ENCODE measurements at regions not wholly inside any gene's neighbourhood (a gene's known extent, or its start where the extent isn't known, plus 50 kb on each side); places are given as distances from the start of the nearest gene placed in this dataset.

DNA sequence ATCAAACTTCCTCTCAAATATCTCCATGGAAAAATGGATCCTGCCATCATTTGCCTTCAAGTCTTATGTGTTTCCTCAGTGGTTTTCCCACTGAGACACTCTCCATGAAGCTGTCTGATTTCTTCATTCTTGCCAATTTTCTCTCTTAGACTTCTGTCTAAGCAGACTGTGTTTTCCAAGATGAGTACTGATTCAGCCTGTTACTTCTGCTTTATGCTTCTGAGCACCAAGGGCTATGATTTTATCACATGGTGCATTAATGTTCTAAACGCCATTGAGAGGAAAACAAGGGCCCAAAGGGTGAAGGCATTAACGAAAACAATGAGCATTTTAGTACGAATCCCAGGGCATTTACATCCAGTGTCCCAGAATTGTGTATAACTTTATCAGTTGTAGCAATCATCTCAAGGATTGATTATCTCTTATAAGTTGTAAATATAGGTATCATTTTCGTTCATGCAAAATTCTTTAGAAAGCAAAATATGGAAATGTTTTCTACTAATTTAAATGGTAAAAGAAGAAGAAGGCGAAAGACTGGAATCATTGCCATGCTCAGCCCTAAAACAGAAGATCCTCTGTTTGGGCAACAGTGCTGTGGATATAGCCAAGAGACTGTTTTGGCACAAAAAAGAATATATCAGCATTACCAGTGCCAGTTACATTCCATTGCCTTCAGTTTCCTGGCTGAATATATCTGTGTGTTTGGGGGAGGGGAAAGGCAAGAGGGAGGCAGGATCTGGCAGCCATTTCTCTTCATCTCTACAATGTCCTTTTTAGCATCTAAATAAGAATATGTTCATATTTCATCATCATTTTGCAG is 537.6 kb downstream of the ANXA1 start:
- no peak for DNase-seq (ENCODE audit: extremely low read depth, insufficient read length)
- no peak for TF ChIP-seq CTCF (IDR thresholded peaks at IDR 0.05; ENCODE audit: insufficient read depth, low read length, poor library complexity, severe bottlenecking)
- no peak overlapping the region for H3K4me3 ChIP-seq (replicated peaks; ENCODE audit: low read depth, low read length)
- H3K36me3 ChIP-seq (ENCODE audit: control insufficient read depth, insufficient read depth, low read length) = no peaks in the 10 kb centered on the region
- no peaks in the 10 kb centered on the region for H3K27me3 ChIP-seq (replicated peaks; ENCODE audit: control insufficient read depth, insufficient read depth, low read length)

- no peaks in the 10 kb centered on the region for H3K36me3 ChIP-seq (ENCODE audit: control insufficient read depth, insufficient read depth, low read length)
- TF ChIP-seq CTCF (IDR thresholded peaks at IDR 0.05; ENCODE audit: insufficient read depth, low read length, poor library complexity, severe bottlenecking) = no peak
- H3K4me3 ChIP-seq (replicated peaks; ENCODE audit: low read depth, low read length) = no peak overlapping the region
- H3K27me3 ChIP-seq (replicated peaks; ENCODE audit: control insufficient read depth, insufficient read depth, low read length) = no peaks in the 10 kb centered on the region
- no peak for DNase-seq (ENCODE audit: extremely low read depth, insufficient read length)
These were observed 549.9 kb downstream of the ANXA1 start for GRCh38 chr9:73701415-73702057.

- Histone ChIP-seq H3K36me3 (ENCODE audit: control insufficient read depth, insufficient read depth, low read length) (no peaks in the 10 kb centered on the region), H3K4me3 (replicated peaks; ENCODE audit: low read depth, low read length) (no peak overlapping the region), H3K27me3 (replicated peaks; ENCODE audit: control insufficient read depth, insufficient read depth, low read length) (no peaks in the 10 kb centered on the region)
- DNase-seq (ENCODE audit: extremely low read depth, insufficient read length) = no peak
- no peak for TF ChIP-seq CTCF (IDR thresholded peaks at IDR 0.05; ENCODE audit: insufficient read depth, low read length, poor library complexity, severe bottlenecking)
These were observed 562.6 kb downstream of the ANXA1 start for GRCh38 chr9:73714294-73714693.

DNA sequence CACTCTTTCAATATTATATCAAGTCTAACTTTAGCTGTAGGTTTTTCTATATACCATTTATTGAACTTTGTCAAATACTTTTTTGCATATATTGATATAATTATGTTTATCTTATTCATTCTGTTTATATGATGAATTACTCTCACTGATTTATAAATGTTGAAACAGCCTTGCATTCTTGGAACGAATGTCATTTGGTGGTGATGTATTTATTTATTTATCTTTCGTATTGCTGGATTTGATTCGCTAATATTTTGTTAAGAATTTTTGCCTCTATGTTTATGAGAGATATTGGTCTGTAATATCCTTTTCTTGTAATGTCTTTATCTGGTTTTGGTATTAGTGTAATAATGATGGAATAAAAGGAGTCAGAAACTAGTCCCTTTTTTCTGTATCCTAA is 563.9 kb downstream of the ANXA1 start:
- no peak for TF ChIP-seq CTCF (IDR thresholded peaks at IDR 0.05; ENCODE audit: insufficient read depth, low read length, poor library complexity, severe bottlenecking)
- H3K27me3 ChIP-seq (replicated peaks; ENCODE audit: control insufficient read depth, insufficient read depth, low read length) = no peaks in the 10 kb centered on the region
- H3K36me3 ChIP-seq (ENCODE audit: control insufficient read depth, insufficient read depth, low read length) = no peaks in the 10 kb centered on the region
- no peak overlapping the region for H3K4me3 ChIP-seq (replicated peaks; ENCODE audit: low read depth, low read length)
- DNase-seq (ENCODE audit: extremely low read depth, insufficient read length) = no peak

- no peak for TF ChIP-seq CTCF (IDR thresholded peaks at IDR 0.05; ENCODE audit: insufficient read depth, low read length, poor library complexity, severe bottlenecking)
- H3K4me3 ChIP-seq (replicated peaks; ENCODE audit: low read depth, low read length) = no peak overlapping the region
- no peak for DNase-seq (ENCODE audit: extremely low read depth, insufficient read length)
These were observed 568.0 kb downstream of the ANXA1 start for GRCh38 chr9:73719660-73720059.

More at GRCh38 chr9:73719660-73720059, 568.0 kb downstream of the ANXA1 start:
- Histone ChIP-seq H3K36me3 (ENCODE audit: control insufficient read depth, insufficient read depth, low read length) (no peaks in the 10 kb centered on the region), H3K27me3 (replicated peaks; ENCODE audit: control insufficient read depth, insufficient read depth, low read length) (no peaks in the 10 kb centered on the region)

Measured in GM06990 (cell line).